DND-41 (cell line): ENCODE measurements at regions not wholly inside any gene's neighbourhood (a gene's known extent, or its start where the extent isn't known, plus 50 kb on each side); places are given as distances from the start of the nearest gene placed in this dataset.

Experiments
- EZH2 ChIP-seq: IDR thresholded peaks from 3 replicates; pipeline ENCODE4 v1.6.1; 2012; ENCODE audit warnings: borderline replicate concordance, low read depth, mild to moderate bottlenecking, moderate library complexity, low read length, inconsistent platforms; ENCODE audit not compliant: severe bottlenecking
- TF ChIP-seq, protein P1 (sequence below): IDR thresholded peaks from 2 replicates; pipeline ENCODE4 v1.5.1; 2012; ENCODE audit warnings: borderline replicate concordance, low read length, moderate library complexity, mild to moderate bottlenecking; ENCODE audit not compliant: poor library complexity, severe bottlenecking; ENCODE audit errors: extremely low read depth

DNA sequence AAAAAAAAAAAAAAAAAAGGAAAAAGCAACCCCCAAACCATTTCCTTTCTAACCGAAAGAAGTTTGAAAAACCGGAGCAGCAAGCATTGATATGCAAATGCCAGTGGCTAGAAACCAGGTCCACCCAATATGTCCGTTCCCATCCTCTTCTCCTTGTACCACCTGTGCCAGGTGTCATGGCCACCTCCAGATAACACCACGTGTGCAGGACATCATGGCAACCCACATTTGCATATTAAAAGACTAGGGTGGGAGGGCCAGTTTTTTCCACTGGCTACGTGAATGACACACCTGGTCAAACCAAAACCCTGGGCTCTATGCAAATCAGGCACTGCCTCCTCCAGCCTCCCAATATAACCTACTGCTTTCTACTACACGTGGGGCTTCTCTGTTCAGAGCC, 303.3 kb upstream of the GULP1 start:
- TF ChIP-seq, protein P1, sequence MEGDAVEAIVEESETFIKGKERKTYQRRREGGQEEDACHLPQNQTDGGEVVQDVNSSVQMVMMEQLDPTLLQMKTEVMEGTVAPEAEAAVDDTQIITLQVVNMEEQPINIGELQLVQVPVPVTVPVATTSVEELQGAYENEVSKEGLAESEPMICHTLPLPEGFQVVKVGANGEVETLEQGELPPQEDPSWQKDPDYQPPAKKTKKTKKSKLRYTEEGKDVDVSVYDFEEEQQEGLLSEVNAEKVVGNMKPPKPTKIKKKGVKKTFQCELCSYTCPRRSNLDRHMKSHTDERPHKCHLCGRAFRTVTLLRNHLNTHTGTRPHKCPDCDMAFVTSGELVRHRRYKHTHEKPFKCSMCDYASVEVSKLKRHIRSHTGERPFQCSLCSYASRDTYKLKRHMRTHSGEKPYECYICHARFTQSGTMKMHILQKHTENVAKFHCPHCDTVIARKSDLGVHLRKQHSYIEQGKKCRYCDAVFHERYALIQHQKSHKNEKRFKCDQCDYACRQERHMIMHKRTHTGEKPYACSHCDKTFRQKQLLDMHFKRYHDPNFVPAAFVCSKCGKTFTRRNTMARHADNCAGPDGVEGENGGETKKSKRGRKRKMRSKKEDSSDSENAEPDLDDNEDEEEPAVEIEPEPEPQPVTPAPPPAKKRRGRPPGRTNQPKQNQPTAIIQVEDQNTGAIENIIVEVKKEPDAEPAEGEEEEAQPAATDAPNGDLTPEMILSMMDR = no peak
- TF ChIP-seq EZH2 = no peak
